Fibroblast of skin of left biceps (primary cell): ENCODE measurements at regions not wholly inside any gene's neighbourhood (a gene's known extent, or its start where the extent isn't known, plus 50 kb on each side); places are given as distances from the start of the nearest gene placed in this dataset.

Source experiments
- DNase-seq, 2 experiments: peaks; one replicate each; pipeline ENCODE4 v3.0.0-alpha.2; 2013; ENCODE audit warnings: low read depth in 2 of 2

GRCh38 chr11:45440111-45440510 is 154.0 kb upstream of the SYT13 start:
- no peak for DNase-seq

- DNase-seq: no peak
Observed at GRCh38 chr11:45436966-45437365, 150.8 kb upstream of the SYT13 start.

- no peak for DNase-seq
Observed at GRCh38 chr11:45436118-45436517, 150.0 kb upstream of the SYT13 start.

- DNase-seq: no peak
Observed at GRCh38 chr11:45435706-45436105, 149.6 kb upstream of the SYT13 start.

- no peak for DNase-seq
Observed at GRCh38 chr11:45432910-45433309, 146.8 kb upstream of the SYT13 start.

GRCh38 chr11:45432100-45432499 is 146.0 kb upstream of the SYT13 start:
- no peak for DNase-seq

GRCh38 chr11:45431046-45432018 is 145.2 kb upstream of the SYT13 start:
- DNase-seq: no peak

GRCh38 chr11:45430361-45430760 is 144.2 kb upstream of the SYT13 start:
- no peak for DNase-seq

GRCh38 chr11:45429719-45430118 is 143.6 kb upstream of the SYT13 start:
- no peak for DNase-seq

GRCh38 chr11:45428541-45429230 is 142.5 kb upstream of the SYT13 start:
- no peak for DNase-seq

- DNase-seq: no peak
Observed at GRCh38 chr11:45428116-45428515, 142.0 kb upstream of the SYT13 start.

- no peak for DNase-seq
Observed at GRCh38 chr11:45424411-45425180, 138.5 kb upstream of the SYT13 start.

- no peak for DNase-seq
Observed at GRCh38 chr11:45423475-45424120, 137.5 kb upstream of the SYT13 start.

GRCh38 chr11:45423036-45423435 is 136.9 kb upstream of the SYT13 start:
- no peak for DNase-seq

- no peak for DNase-seq
Observed at GRCh38 chr11:45414088-45414487, 127.9 kb upstream of the SYT13 start.

- DNase-seq: no peak
Observed at GRCh38 chr11:45413156-45413858, 127.2 kb upstream of the SYT13 start.

- DNase-seq: no peak
Observed at GRCh38 chr11:45412521-45412920, 126.4 kb upstream of the SYT13 start.

- no peak for DNase-seq
Observed at GRCh38 chr11:45412051-45412471, 125.9 kb upstream of the SYT13 start.

GRCh38 chr11:45411228-45411946 is 125.2 kb upstream of the SYT13 start:
- peak; percentile 26 to 36 for DNase-seq
